Activated CD4-positive, alpha-beta T cell treated with anti-CD3 and anti-CD28 coated beads, Interleukin-2, Interleukin-6, amounts not matched to agents 100 ng/mL and 50 ng/mL, durations not matched to agents 16 hours and 8 hours (primary cell): ENCODE measurements at regions not wholly inside any gene's neighbourhood (a gene's known extent, or its start where the extent isn't known, plus 50 kb on each side); places are given as distances from the start of the nearest gene placed in this dataset.
"Not testable (repeated sequence)": the region's sequence is repeated elsewhere in the genome, so short reads cannot be mapped to it uniquely, and the experiment has no call there.

ENCODE experiments used
- DNase-seq: peaks from one replicate; pipeline ENCODE4 v3.0.0-alpha.2; 2020

GRCh38 chr9:90511711-90512110 is 130.9 kb downstream of the DIRAS2 start:
- no peak for DNase-seq

GRCh38 chr9:90514877-90515276 is 127.7 kb downstream of the DIRAS2 start:
- DNase-seq = no peak

DNA sequence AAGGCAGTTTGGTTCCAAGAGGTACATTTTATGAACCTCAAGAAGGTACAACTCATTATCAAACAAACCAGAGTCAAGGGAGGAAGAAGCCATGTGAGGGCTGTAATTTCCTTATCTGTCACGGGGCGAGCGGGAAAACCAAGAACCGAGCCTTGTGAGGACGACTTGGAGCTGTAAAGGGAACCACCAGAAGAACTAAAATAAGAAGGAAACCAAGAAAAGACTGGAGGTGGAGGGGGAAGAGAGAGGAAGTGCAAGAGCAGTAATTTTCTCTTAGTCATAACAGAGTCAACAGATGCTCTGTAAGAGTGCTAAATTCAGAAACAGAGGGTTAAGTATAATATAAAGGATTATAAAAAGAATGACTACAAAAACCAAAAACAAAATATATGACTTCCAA is 127.1 kb downstream of the DIRAS2 start:
- no peak for DNase-seq

DNA sequence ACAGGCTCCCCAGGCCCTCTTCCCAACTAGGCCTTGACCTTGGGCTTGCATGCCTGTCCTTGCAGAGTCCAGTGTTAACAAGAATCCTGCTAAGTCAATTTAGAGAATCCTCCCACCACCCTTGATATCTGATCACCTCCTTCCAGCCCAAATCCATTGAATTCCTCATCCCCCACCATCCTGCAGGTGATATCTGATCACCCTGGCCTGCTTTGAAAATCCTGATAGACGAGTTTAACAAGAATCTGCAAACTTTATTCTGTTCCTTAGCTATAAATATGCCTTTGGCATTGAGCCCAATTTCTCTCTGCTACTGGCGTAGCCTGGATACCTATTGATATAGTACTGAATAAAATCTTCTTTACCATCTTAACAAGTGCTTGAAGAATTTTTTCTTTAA is 125.5 kb downstream of the DIRAS2 start:
- DNase-seq = no peak

GRCh38 chr9:90521811-90522570 is 120.6 kb downstream of the DIRAS2 start:
- DNase-seq = no peak

DNA sequence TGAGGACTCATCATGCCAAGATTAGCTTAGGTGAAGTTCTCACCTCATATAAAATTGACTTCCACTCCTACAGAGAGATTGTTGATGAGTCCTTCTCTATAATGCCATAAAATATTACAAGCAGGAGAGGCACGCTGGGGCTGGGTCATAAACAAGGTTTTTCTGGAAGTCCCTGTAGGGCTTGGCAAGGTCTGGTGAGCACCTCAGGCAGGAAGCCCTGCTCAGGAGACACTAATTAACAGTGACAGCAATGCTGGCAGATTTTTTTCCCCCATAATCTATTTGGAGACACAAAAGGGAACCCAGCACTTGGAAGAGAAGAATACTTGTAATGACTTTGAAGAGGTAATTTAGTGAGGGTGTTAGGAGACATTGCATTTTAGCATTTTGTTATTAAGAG is 118.7 kb downstream of the DIRAS2 start:
- no peak for DNase-seq

GRCh38 chr9:90526386-90526785 is 116.2 kb downstream of the DIRAS2 start:
- DNase-seq = no peak

- DNase-seq = not testable (repeated sequence)
These were observed 106.5 kb downstream of the DIRAS2 start for GRCh38 chr9:90536094-90536493.

DNA sequence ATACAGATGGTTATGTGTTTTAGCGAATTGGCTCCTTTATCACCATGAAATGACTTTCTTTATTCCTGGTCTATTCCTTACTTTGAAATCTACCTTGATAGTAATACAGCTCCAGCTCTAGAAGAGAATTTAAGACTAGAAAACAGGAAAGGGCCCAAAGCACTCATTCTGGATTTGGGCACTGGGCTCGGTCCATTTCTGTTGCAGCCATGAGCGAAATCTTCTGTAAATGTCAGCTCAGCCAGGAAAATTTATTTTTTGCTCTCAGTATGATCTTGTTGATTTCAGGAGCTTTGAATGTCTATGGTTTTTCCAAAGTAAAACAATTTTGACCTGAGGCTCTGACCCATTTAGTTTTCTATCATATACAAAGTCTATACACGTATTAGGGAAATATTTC is 104.1 kb downstream of the DIRAS2 start:
- no peak for DNase-seq

DNA sequence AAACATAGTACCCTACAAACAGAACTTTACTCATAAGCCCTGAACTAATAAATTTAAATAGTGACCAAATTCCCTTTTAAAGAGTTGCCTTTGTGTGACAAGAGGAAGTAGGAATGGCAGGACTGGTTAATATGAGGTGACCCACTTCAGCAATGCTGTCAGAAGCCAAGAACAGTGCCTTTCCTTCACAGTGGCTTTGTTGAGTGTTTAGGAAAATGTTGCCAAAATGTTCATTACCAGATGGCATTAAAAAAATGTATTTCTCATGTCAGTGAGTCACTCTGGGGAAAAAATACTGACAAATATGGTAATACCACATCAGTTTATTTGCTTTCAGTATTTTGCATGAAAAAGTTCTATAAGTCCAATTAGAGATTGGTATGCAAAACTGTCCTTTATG is 103.3 kb downstream of the DIRAS2 start:
- DNase-seq = no peak

DNA sequence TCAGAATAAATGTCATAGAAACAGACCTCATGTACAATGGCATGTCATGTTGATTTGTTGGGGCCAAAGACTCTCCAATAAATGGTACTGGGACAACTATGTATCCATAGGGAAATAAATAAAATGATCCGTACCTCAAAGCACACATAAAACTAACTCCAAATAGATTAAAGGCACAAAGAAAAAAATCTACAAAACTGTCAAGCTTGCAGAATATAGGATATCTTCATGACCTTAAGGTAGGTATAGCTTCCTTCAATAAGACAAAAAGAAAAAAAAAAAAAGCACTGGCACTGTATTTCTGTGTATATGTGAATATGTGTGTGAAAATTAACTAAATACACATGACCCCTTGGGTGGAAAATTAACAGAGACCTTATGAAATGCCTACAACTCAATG is 101.9 kb downstream of the DIRAS2 start:
- DNase-seq = no peak

DNA sequence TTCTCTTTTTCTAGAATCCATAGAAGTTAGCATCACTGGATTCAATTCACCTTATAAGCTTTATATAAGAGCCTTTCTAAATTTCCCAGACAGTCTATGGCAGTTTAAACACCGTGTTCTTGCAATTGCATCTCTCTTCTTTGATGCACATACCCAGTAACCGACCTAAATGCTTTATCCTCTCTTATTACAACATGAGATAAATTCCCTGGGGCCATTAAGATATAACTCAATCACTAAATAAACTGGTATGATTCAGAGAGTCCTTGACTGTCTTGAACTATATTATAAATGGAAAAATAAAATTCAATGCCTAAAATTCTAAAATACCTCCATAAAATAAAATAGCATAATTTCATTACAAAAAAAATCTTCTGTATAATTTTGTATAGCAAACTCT is 98.1 kb downstream of the DIRAS2 start:
- no peak for DNase-seq

DNA sequence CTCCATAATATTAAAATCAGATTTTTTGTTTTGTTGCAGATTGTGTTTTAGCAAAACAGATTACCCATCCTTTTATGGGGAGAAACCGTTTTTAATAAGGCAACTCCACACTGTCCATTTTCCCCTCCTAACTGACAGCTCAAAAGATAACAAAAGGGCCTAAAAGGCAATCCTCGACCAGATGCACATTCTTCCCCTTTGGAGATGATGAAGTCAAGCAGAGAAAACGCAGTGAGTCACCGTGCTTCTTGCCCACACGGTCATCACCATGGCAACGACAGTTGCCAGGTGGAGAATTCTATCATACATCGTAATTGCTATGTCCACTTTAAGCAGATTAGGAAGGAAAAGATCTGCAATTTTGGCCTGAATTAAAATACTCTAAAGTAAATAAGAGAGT is 96.4 kb downstream of the DIRAS2 start:
- DNase-seq = no peak

DNA sequence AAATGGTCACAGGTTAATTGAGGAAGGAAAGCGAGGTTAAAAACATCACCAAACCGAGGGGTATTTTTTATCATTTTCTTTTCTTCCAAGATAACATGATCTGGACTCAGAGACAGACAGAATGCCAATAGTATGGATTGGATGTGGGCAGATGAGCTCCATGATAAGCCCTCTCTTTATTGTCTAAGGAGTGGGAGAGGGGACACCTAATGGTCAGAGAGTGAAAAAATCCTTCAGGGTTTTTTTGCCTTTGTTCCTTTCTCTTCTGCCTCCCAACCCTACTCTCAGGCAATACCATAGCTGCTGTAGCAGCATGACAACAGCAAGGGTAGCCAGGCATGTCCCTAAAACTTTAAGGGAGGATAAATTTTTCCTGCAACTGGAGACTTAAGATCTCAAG is 94.7 kb downstream of the DIRAS2 start:
- DNase-seq = no peak

GRCh38 chr9:90552317-90552716 is 90.3 kb downstream of the DIRAS2 start:
- DNase-seq = no peak

GRCh38 chr9:90555351-90556057 is 87.1 kb downstream of the DIRAS2 start:
- DNase-seq = no peak

- no peak for DNase-seq
These were observed 85.5 kb downstream of the DIRAS2 start for GRCh38 chr9:90556897-90557675.

GRCh38 chr9:90559075-90560073 is 83.2 kb downstream of the DIRAS2 start:
- no peak for DNase-seq
